ENCODE measurements at regions not wholly inside any gene's neighbourhood (a gene's known extent, or its start where the extent isn't known, plus 50 kb on each side); places are given as distances from the start of the nearest gene placed in this dataset.

DNA sequence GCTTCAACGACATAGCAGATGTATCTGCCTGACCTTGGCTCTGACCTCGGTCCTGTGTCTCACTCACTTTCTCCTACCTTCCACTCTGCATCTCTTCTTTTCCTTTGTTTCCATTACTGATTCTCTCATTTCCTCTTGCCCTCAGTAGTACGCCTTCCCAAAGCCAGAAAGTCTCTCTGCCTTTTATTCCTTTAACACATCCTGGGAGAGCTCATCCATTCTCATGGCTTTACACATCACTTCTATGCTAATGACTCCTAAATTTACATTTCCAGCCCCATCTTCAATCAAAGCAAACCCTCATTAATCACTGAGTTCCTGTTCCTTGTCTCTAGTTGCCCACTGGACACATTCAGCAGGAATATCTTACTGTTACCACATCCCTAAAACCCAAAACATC lies 938.6 kb downstream of the NTRK3 start:
- Histone ChIP-seq H3K36me3 (replicated peaks in 1 of 2) (no peaks in the 10 kb centered on the region), H3K27ac (no peak overlapping the region), H3K9me3 (replicated peaks in 1 of 3) (no peaks in the 10 kb centered on the region), H3K27me3 (no peaks in the 10 kb centered on the region), H3K4me1 (replicated peaks in 1 of 2) (no peaks in the 10 kb centered on the region), H3K4me3 (no peak overlapping the region)
- WGBS, 4 donors, result 40 to 50% (median 43%) methylated on average over 3 of the region's 3 CpGs
- no peak for DNase-seq
- TF ChIP-seq, protein P1, sequence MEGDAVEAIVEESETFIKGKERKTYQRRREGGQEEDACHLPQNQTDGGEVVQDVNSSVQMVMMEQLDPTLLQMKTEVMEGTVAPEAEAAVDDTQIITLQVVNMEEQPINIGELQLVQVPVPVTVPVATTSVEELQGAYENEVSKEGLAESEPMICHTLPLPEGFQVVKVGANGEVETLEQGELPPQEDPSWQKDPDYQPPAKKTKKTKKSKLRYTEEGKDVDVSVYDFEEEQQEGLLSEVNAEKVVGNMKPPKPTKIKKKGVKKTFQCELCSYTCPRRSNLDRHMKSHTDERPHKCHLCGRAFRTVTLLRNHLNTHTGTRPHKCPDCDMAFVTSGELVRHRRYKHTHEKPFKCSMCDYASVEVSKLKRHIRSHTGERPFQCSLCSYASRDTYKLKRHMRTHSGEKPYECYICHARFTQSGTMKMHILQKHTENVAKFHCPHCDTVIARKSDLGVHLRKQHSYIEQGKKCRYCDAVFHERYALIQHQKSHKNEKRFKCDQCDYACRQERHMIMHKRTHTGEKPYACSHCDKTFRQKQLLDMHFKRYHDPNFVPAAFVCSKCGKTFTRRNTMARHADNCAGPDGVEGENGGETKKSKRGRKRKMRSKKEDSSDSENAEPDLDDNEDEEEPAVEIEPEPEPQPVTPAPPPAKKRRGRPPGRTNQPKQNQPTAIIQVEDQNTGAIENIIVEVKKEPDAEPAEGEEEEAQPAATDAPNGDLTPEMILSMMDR (IDR thresholded peaks at IDR 0.05), result no peak
- no peak for TF ChIP-seq POLR2A (IDR thresholded peaks at IDR 0.05)
- intact Hi-C loops (cut with DNase I), result no loop called here

DNA sequence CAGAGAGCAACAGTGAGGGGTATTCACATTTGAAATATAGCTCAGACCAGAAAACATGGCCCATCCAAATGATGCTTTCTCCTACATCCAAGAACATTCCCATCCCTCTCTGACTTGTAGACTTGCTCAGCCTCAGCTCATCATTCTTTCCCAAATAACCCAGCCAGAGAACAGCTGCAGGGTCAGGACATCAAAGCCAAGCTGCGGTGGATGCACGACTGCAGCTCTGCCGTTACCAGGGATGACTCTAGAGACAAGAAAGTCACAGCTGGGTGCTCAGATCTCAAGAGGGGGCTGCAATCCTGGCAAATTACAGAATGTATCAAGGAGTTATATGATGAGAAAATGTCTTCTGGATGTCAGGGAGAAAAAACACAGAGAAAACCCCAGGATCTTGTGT lies 944.3 kb downstream of the NTRK3 start:
- 55 to 61% (median 58%) methylated on average over 3 of the region's 3 CpGs for WGBS, 4 donors
- DNase-seq, result no peak
- Histone ChIP-seq H3K9me3 (replicated peaks in 1 of 3) (no peaks in the 10 kb centered on the region), H3K4me1 (replicated peaks in 1 of 2) (no peaks in the 10 kb centered on the region), H3K36me3 (replicated peaks in 1 of 2) (no peaks in the 10 kb centered on the region), H3K4me3 (no peak overlapping the region), H3K27me3 (no peaks in the 10 kb centered on the region), H3K27ac (no peak overlapping the region)
- TF ChIP-seq, protein P1 (IDR thresholded peaks at IDR 0.05), result no peak
- TF ChIP-seq POLR2A (IDR thresholded peaks at IDR 0.05), result no peak
- intact Hi-C loops (cut with DNase I), result no loop called here

DNA sequence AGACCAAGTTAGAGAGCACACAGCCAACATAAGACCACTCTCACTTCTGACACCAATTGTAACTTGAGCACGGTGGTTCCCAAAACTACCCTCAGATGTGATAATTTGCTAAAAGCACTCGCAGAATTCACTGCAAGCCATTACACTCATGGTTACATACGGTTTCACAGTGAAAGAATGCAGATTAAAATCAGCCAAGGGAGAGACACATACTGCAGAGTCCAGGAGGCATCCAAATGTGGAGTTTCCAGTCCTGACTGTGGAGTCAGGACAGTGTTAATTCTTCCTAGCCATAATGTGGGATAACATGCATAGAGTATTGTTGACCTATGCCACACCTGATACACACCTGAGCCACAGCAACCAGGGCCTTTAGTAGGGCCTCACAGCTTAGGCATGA lies 956.4 kb downstream of the NTRK3 start:
- intact Hi-C loops (cut with DNase I), result no loop called here
- Histone ChIP-seq H3K4me1 (replicated peaks in 1 of 2) (no peaks in the 10 kb centered on the region), H3K27me3 (no peaks in the 10 kb centered on the region), H3K27ac (no peak overlapping the region), H3K4me3 (no peak overlapping the region), H3K36me3 (replicated peaks in 1 of 2) (no peaks in the 10 kb centered on the region), H3K9me3 (replicated peaks in 1 of 3) (no peaks in the 10 kb centered on the region)
- TF ChIP-seq POLR2A (IDR thresholded peaks at IDR 0.05), result no peak
- TF ChIP-seq, protein P1 (IDR thresholded peaks at IDR 0.05), result no peak
- no peak for DNase-seq
- WGBS, 4 donors, result 62 to 82% (median 75%) methylated on average over 3 of the region's 3 CpGs

DNA sequence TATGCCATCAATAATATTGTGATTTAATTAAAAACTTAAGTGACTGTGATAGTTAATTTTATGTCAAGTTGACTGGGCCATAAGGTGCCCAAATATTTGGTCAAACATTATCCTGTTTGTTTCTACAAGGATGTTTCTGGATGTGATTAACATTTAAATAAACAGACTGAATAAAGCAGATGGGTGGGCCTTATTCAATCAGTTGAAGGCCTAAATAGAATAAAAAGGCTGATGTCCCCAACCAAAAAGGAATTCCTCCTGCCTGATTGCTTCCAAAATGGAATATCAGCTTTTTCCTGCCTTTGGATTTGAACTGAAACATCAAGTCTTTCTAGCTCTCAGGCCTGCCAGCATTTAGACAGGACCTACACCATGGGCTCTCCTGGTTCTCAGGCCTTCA lies 961.7 kb downstream of the NTRK3 start:
- no peak for DNase-seq
- Histone ChIP-seq H3K27me3 (no peaks in the 10 kb centered on the region), H3K4me3 (no peak overlapping the region), H3K36me3 (replicated peaks in 1 of 2) (no peaks in the 10 kb centered on the region), H3K27ac (no peak overlapping the region), H3K4me1 (replicated peaks in 1 of 2) (no peaks in the 10 kb centered on the region), H3K9me3 (replicated peaks in 1 of 3) (no peaks in the 10 kb centered on the region)
- TF ChIP-seq, protein P1 (IDR thresholded peaks at IDR 0.05), result no peak
- no peak for TF ChIP-seq POLR2A (IDR thresholded peaks at IDR 0.05)
- intact Hi-C loops (cut with DNase I), result no loop called here
